Vagina (tissue), 2 donors: ENCODE measurements at regions not wholly inside any gene's neighbourhood (a gene's known extent, or its start where the extent isn't known, plus 50 kb on each side); places are given as distances from the start of the nearest gene placed in this dataset.

Experiments
- DNase-seq, 2 donors: peaks; one replicate each; pipeline ENCODE4 v3.0.0-alpha.2; 2017; ENCODE audit errors: extremely low spot score in 2 of 2
- H3K27ac ChIP-seq: fragments of 200-600 bp; sonication (generic); one replicate; pipeline ENCODE4 v1.5.1; 2019
- H3K27me3 ChIP-seq: fragments of 200-600 bp; sonication (generic); one replicate; pipeline ENCODE4 v1.5.1; 2019
- H3K36me3 ChIP-seq, 2 donors: fragments of 200-600 bp; sonication (generic); one replicate each; pipeline ENCODE4 v1.5.1; 2017 to 2019
- H3K4me1 ChIP-seq: fragments of 200-600 bp; sonication (generic); one replicate; pipeline ENCODE4 v1.5.1; 2019
- H3K4me3 ChIP-seq, 2 donors: fragments of 200-600 bp; sonication (generic); 1 replicate in 1 of 2; 2 replicates in 1 of 2; pipeline ENCODE4 v1.5.1; 2016 to 2019
- H3K9me3 ChIP-seq: fragments of 200-600 bp; sonication (generic); one replicate; pipeline ENCODE4 v1.5.1; 2019
- POLR2A ChIP-seq, 2 donors: fragments of 450-650 bp; IDR thresholded peaks; one replicate each; pipeline ENCODE4 v1.6.1; 2017; ENCODE audit warnings: antibody characterized with exemption in 2 of 2, mild to moderate bottlenecking in 2 of 2, moderate library complexity in 2 of 2
- POLR2AphosphoS5 ChIP-seq, 2 donors: sonication (generic); formaldehyde crosslinking; IDR thresholded peaks; one replicate each; pipeline ENCODE4 v1.9.0; 2017; ENCODE audit warnings: antibody characterized with exemption in 2 of 2, mild to moderate bottlenecking in 2 of 2, low read depth in 1 of 2; ENCODE audit not compliant: insufficient read depth in 1 of 2
- intact Hi-C: fragments of 100-400 bp; cut with DNase I; formaldehyde crosslinking; loops from one replicate; pipeline ENCODE4 v1.15.1; 2023
- TF ChIP-seq, protein P1 (sequence below), 3 experiments: fragments of 450-650 bp in 2 of 3; fragments of 200-600 bp in 1 of 3; sonication (generic) in 1 of 3; IDR thresholded peaks; one replicate each; pipeline ENCODE4 v1.5.1; 2017 to 2019; ENCODE audit warnings: antibody characterized with exemption in 3 of 3, mild to moderate bottlenecking in 2 of 3, moderate library complexity in 2 of 3

DNA sequence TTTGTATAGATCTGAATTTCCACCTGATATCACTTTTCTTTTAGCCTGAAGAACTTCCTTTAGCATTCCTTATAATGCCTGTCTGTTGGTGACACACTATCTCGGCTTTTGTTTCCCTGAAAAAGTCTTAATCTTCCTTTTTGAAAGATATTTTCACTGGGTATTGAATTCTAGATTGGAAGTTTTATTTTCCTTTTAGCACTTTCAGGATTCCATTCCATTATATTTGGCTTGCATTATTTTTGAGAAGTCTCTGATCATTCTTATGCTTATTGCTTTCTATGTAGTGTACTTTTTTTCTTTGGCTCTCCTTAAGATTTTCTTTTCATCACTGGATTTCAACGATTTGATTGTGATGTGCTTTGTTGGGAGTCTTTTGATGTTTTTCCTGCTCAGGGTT lies 510.7 kb downstream of the RWDD3 start:
- Histone ChIP-seq H3K36me3 (no peaks in the 10 kb centered on the region), H3K4me3 (no peak overlapping the region), H3K9me3 (no peaks in the 10 kb centered on the region), H3K27ac (no peak overlapping the region), H3K27me3 (no peaks in the 10 kb centered on the region), H3K4me1 (peaks cover 7% of the 10 kb centered on the region)
- no peak for DNase-seq
- TF ChIP-seq POLR2A (IDR thresholded peaks at IDR 0.05): no peak
- no peak for TF ChIP-seq POLR2AphosphoS5 (IDR thresholded peaks at IDR 0.05; ENCODE audit: insufficient read depth in 1 of 2, low read depth in 1 of 2)
- TF ChIP-seq, protein P1, sequence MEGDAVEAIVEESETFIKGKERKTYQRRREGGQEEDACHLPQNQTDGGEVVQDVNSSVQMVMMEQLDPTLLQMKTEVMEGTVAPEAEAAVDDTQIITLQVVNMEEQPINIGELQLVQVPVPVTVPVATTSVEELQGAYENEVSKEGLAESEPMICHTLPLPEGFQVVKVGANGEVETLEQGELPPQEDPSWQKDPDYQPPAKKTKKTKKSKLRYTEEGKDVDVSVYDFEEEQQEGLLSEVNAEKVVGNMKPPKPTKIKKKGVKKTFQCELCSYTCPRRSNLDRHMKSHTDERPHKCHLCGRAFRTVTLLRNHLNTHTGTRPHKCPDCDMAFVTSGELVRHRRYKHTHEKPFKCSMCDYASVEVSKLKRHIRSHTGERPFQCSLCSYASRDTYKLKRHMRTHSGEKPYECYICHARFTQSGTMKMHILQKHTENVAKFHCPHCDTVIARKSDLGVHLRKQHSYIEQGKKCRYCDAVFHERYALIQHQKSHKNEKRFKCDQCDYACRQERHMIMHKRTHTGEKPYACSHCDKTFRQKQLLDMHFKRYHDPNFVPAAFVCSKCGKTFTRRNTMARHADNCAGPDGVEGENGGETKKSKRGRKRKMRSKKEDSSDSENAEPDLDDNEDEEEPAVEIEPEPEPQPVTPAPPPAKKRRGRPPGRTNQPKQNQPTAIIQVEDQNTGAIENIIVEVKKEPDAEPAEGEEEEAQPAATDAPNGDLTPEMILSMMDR (IDR thresholded peaks at IDR 0.05): no peak
- intact Hi-C loops: no loop called here

DNA sequence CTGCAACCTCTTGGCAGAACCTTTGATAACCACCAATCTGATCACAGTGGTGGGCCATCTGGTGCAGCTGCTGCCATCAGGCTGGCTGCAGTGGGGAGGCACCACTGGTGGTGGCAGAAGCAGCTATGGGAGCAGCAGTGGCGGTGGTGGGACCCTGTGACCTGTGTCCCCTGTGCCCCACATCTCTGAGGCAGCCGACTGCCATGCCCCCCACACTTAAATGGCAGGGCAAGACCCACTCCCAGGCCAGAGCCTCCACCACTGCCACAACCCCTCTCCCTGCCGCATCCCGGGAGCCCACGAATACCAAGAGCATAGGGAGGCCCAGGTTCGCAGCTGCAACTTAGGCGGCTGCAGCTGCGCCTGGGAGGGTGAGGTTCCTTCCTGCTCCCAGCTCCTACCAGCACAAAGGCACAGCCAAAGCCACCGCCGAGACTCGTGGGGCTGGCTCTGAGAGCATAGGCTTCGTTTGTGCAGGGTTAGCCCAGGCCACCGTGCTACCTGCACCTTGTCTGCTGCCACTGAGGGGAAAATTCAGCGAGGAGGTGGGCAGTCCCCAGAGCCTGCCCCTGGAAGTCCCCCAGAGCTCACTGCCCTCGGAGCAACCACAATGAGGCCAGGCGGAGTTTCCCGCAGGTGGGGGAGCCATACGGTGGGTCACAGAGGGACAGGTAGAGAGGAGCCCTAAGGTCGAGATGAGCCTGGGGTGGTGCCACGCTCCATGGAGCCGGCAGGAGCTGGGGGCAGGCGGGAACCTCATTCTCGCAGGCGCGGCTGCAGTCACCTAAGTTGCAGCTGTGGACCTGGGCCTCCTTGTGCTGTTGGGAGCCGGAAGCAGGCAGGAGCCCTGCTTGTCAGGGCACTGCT lies 518.7 kb downstream of the RWDD3 start:
- TF ChIP-seq, protein P1 (IDR thresholded peaks at IDR 0.05): no peak
- no peak for TF ChIP-seq POLR2A (IDR thresholded peaks at IDR 0.05)
- no peak for TF ChIP-seq POLR2AphosphoS5 (IDR thresholded peaks at IDR 0.05; ENCODE audit: insufficient read depth in 1 of 2, low read depth in 1 of 2)
- Histone ChIP-seq H3K4me3 (no peak overlapping the region), H3K27me3 (no peaks in the 10 kb centered on the region), H3K27ac (no peak overlapping the region), H3K9me3 (peaks cover 6% of the 10 kb centered on the region), H3K36me3 (no peaks in the 10 kb centered on the region), H3K4me1 (no peaks in the 10 kb centered on the region)
- intact Hi-C loops: no loop called here
- DNase-seq: no peak

DNA sequence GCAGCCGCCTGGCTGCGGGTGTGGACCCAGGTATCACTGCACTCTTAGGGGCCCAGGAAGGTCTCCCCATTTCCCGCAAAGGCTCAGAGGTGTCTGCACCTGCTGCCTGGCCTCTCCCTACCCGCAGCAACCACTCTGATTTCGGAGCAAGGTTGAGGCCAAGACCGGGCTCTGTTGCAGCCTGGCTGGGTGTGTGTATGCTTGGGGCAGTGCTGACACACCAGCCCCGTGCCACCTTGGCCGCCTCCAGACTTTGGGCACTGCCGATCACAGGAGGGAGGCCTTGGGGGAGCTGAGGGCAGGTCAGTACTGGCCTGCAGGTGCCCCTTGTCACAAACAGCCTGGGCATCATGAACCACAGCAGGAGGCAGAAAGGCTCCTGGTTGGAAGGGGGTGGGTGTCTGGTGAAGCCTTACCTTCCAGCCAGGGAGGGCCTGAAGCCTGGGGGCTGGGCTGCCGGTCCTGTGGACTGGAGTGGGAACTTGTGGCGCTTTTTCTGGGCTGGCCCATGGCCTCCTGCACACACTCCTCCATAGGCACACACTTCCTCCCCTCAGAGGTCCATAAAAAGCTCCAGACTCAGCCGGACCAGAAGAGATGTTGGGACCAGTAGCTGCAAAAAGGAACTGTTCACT lies 519.5 kb downstream of the RWDD3 start:
- Histone ChIP-seq H3K27me3 (no peaks in the 10 kb centered on the region), H3K9me3 (peaks cover 6% of the 10 kb centered on the region), H3K4me1 (no peaks in the 10 kb centered on the region), H3K4me3 (no peak overlapping the region), H3K36me3 (no peaks in the 10 kb centered on the region), H3K27ac (no peak overlapping the region)
- no peak for DNase-seq
- intact Hi-C loops: no loop called here
- TF ChIP-seq POLR2A (IDR thresholded peaks at IDR 0.05) (no peak), POLR2AphosphoS5 (IDR thresholded peaks at IDR 0.05; ENCODE audit: insufficient read depth in 1 of 2, low read depth in 1 of 2) (no peak)
- TF ChIP-seq, protein P1 (IDR thresholded peaks at IDR 0.05): no peak

DNA sequence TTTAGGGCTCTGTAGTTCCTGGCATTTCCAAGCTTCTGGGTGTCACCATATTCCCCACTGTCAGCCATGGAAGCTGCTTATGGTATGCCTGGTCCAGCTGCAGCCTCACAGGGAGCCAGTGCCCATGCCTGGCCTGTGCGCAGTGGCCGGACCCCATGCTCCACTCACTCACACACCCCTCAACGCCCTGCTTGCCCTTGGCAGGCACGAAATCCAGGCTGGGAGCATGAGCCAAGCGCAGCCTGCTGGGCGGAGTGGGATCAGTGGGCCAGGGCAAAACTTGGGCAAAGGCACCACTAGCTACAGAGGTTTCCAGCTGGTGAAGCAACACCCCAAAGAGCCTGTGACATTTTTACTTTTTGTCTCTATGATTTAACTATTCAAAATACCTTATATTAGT lies 520.4 kb downstream of the RWDD3 start:
- intact Hi-C loops: no loop called here
- no peak for DNase-seq
- H3K27ac ChIP-seq: no peak overlapping the region
- no peak overlapping the region for H3K4me3 ChIP-seq
- TF ChIP-seq POLR2AphosphoS5 (IDR thresholded peaks at IDR 0.05; ENCODE audit: insufficient read depth in 1 of 2, low read depth in 1 of 2): no peak
- TF ChIP-seq POLR2A (IDR thresholded peaks at IDR 0.05): no peak
- H3K9me3 ChIP-seq: peaks cover 6% of the 10 kb centered on the region
- H3K4me1 ChIP-seq: no peaks in the 10 kb centered on the region
- no peaks in the 10 kb centered on the region for H3K27me3 ChIP-seq
- H3K36me3 ChIP-seq: no peaks in the 10 kb centered on the region

DNA sequence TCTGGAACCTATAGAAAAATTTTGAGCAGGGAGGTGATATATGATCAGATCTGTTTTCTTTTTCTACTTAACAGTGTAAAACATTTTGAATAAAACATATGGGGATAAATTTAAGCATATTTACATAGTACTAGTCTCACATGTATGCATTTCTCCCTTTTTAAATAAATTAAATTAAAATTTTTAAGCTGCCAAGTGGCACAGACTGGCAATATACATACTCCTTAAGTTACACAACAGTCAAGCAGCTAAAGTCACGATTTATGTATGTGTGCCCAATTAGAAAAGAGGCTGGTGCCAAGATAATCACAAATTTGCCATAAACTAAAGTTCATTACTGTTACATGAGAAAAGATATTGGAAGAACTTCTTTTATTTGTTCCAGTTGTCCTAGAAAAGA lies 532.0 kb downstream of the RWDD3 start:
- intact Hi-C loops: no loop called here
- no peak overlapping the region for H3K27ac ChIP-seq
- TF ChIP-seq POLR2AphosphoS5 (IDR thresholded peaks at IDR 0.05; ENCODE audit: insufficient read depth in 1 of 2, low read depth in 1 of 2): no peak
- TF ChIP-seq, protein P1 (IDR thresholded peaks at IDR 0.05): no peak
- TF ChIP-seq POLR2A (IDR thresholded peaks at IDR 0.05): no peak
- H3K9me3 ChIP-seq: no peaks in the 10 kb centered on the region
- H3K27me3 ChIP-seq: no peaks in the 10 kb centered on the region
- no peaks in the 10 kb centered on the region for H3K36me3 ChIP-seq
- no peak for DNase-seq
- no peak overlapping the region for H3K4me3 ChIP-seq
- no peaks in the 10 kb centered on the region for H3K4me1 ChIP-seq
